Ovary (tissue), 3 donors: ENCODE measurements at regions not wholly inside any gene's neighbourhood (a gene's known extent, or its start where the extent isn't known, plus 50 kb on each side); places are given as distances from the start of the nearest gene placed in this dataset.

Experiments
- CTCF ChIP-seq, 3 donors: fragments of 450-650 bp in 2 of 3; fragments of 200-600 bp in 1 of 3; IDR thresholded peaks; one replicate each; pipeline versions ENCODE4 v1.5.1 to v1.8.0; 2016 to 2022; ENCODE audit warnings: antibody characterized with exemption in 3 of 3, mild to moderate bottlenecking in 1 of 3
- EP300 ChIP-seq: sonication (generic); formaldehyde crosslinking; IDR thresholded peaks from one replicate; pipeline ENCODE4 v1.6.1; 2017; ENCODE audit warnings: antibody characterized with exemption
- POLR2A ChIP-seq: fragments of 450-650 bp; IDR thresholded peaks from one replicate; pipeline ENCODE4 v1.6.1; 2017; ENCODE audit warnings: antibody characterized with exemption, mild to moderate bottlenecking, moderate library complexity
- donor health status: DM: no; HTN: no; CAD: no.

GRCh38 chr14:106222731-106223130 is 696.3 kb downstream of the TMEM121 start:
- no peak for TF ChIP-seq CTCF (IDR thresholded peaks at IDR 0.05)
- no peak for TF ChIP-seq POLR2A
- TF ChIP-seq EP300: no peak
